ENCODE measurements at regions not wholly inside any gene's neighbourhood (a gene's known extent, or its start where the extent isn't known, plus 50 kb on each side); places are given as distances from the start of the nearest gene placed in this dataset.

- Histone ChIP-seq H3K36me3 (no peaks in the 10 kb centered on the region), H3K27ac (no peak overlapping the region), H3K4me3 (ENCODE audit: low read depth, low read length) (no peak overlapping the region), H3K27me3 (ENCODE audit: insufficient read depth, low read depth, severe bottlenecking) (no peaks in the 10 kb centered on the region), H3K9me3 (ENCODE audit: severe bottlenecking) (no peaks in the 10 kb centered on the region)
- DNase-seq = peak; percentile 31
- TF ChIP-seq CTCF (IDR thresholded peaks at IDR 0.05; ENCODE audit: low read depth, low read length) = no peak
Measured at GRCh38 chr15:70271422-70272088, 173.8 kb upstream of the TLE3 start.

GRCh38 chr15:70270752-70271111 lies 173.0 kb upstream of the TLE3 start:
- Histone ChIP-seq H3K4me3 (ENCODE audit: low read depth, low read length) (no peak overlapping the region), H3K9me3 (ENCODE audit: severe bottlenecking) (no peaks in the 10 kb centered on the region), H3K36me3 (no peaks in the 10 kb centered on the region), H3K27ac (no peak overlapping the region), H3K27me3 (ENCODE audit: insufficient read depth, low read depth, severe bottlenecking) (no peaks in the 10 kb centered on the region)
- no peak for DNase-seq
- TF ChIP-seq CTCF (IDR thresholded peaks at IDR 0.05; ENCODE audit: low read depth, low read length) = no peak

GRCh38 chr15:70269991-70270751 lies 172.5 kb upstream of the TLE3 start:
- no peaks in the 10 kb centered on the region for H3K36me3 ChIP-seq
- no peak overlapping the region for H3K27ac ChIP-seq
- TF ChIP-seq CTCF (IDR thresholded peaks at IDR 0.05; ENCODE audit: low read depth, low read length) = no peak
- H3K9me3 ChIP-seq (ENCODE audit: severe bottlenecking) = no peaks in the 10 kb centered on the region
- H3K27me3 ChIP-seq (ENCODE audit: insufficient read depth, low read depth, severe bottlenecking) = no peaks in the 10 kb centered on the region
- DNase-seq = no peak
- no peak overlapping the region for H3K4me3 ChIP-seq (ENCODE audit: low read depth, low read length)

- H3K27ac ChIP-seq = no peak overlapping the region
- no peak overlapping the region for H3K4me3 ChIP-seq (ENCODE audit: low read depth, low read length)
- H3K36me3 ChIP-seq = no peaks in the 10 kb centered on the region
- H3K27me3 ChIP-seq (ENCODE audit: insufficient read depth, low read depth, severe bottlenecking) = no peaks in the 10 kb centered on the region
- TF ChIP-seq CTCF (IDR thresholded peaks at IDR 0.05; ENCODE audit: low read depth, low read length) = no peak
- DNase-seq = no peak
- H3K9me3 ChIP-seq (ENCODE audit: severe bottlenecking) = no peaks in the 10 kb centered on the region
Measured at GRCh38 chr15:70269311-70269911, 171.7 kb upstream of the TLE3 start.

GRCh38 chr15:70268698-70269251 lies 171.1 kb upstream of the TLE3 start:
- H3K36me3 ChIP-seq = no peaks in the 10 kb centered on the region
- no peak overlapping the region for H3K4me3 ChIP-seq (ENCODE audit: low read depth, low read length)
- no peaks in the 10 kb centered on the region for H3K27me3 ChIP-seq (ENCODE audit: insufficient read depth, low read depth, severe bottlenecking)
- no peak for DNase-seq
- H3K27ac ChIP-seq = no peak overlapping the region
- no peak for TF ChIP-seq CTCF (IDR thresholded peaks at IDR 0.05; ENCODE audit: low read depth, low read length)
- no peaks in the 10 kb centered on the region for H3K9me3 ChIP-seq (ENCODE audit: severe bottlenecking)

Measured in WERI-Rb-1 (cell line).